A549 (cell line): ENCODE measurements at regions not wholly inside any gene's neighbourhood (a gene's known extent, or its start where the extent isn't known, plus 50 kb on each side); places are given as distances from the start of the nearest gene placed in this dataset.

Source experiments
- ATAC-seq, 2 experiments: fragments of 200-7000 bp in 1 of 2; fragments of >200 bp in 1 of 2; cut with Nextera tagmentation in 1 of 2; cut with Tn5 transposase in 1 of 2; 3 replicates each; pipeline versions ENCODE4 v1.8.0 to v1.9.1; 2018 to 2020; ENCODE audit warnings: mild to moderate bottlenecking in 1 of 2, moderate library complexity in 1 of 2
- CTCF ChIA-PET: fragments of 300-600 bp; sonication (Branson Sonifier 250); formaldehyde crosslinking; extraction: SDS; loops from one replicate; lab custom pipeline; 2021; ENCODE audit warnings: antibody characterized with exemption, inconsistent platforms; lab: Yijun Ruan, JAX
- POLR2A ChIA-PET: fragments of 350-600 bp; formaldehyde crosslinking; extraction: SDS; loops from one replicate; lab custom pipeline; 2021; ENCODE audit warnings: antibody characterized with exemption, inconsistent platforms; lab: Yijun Ruan, JAX
- DNase-seq, 2 experiments: peaks; one replicate each; pipeline versions ENCODE4 v3.0.0 to v3.0.0-alpha.2; 2011 to 2016; ENCODE audit warnings: low read depth in 1 of 2, low spot score in 1 of 2
- FAIRE-seq: peaks from 2 replicates; lab custom pipeline; 2011; peaks lifted over from hg19 to GRCh38; lab: Jason Lieb, UNC
- H3K27ac ChIP-seq, 2 experiments: fragments of >200 bp; sonication (Bioruptor Twin); formaldehyde crosslinking; 3 replicates each; pipeline ENCODE4 v1.5.1; 2016 to 2017
- H3K4me1 ChIP-seq: fragments of >200 bp; sonication (Bioruptor Twin); formaldehyde crosslinking; 3 replicates; pipeline ENCODE4 v1.6.1; 2016
- H3K4me2 ChIP-seq: fragments of >200 bp; sonication (Bioruptor Twin); formaldehyde crosslinking; 3 replicates; pipeline ENCODE4 v1.6.1; 2016
- H3K4me3 ChIP-seq: fragments of >200 bp; sonication (Bioruptor Twin); formaldehyde crosslinking; 3 replicates; pipeline ENCODE4 v1.5.1; 2016
- H3K9me3 ChIP-seq: fragments of >200 bp; sonication (Bioruptor Twin); formaldehyde crosslinking; 3 replicates; pipeline ENCODE4 v1.6.1; 2016
- E2F6 ChIP-seq: IDR thresholded peaks from 2 replicates; pipeline ENCODE4 v1.6.1; 2012; ENCODE audit warnings: low read depth, borderline replicate concordance
- EHF ChIP-seq: fragments of 250-450 bp; sonication (Bioruptor Pico); IDR thresholded peaks from 2 replicates; pipeline ENCODE4 v1.5.0; 2020; ENCODE audit warnings: mild to moderate bottlenecking
- EP300 ChIP-seq, 2 experiments: fragments of >200 bp; sonication (Bioruptor Twin); formaldehyde crosslinking; IDR thresholded peaks; 2 replicates in 1 of 2; 3 replicates in 1 of 2; pipeline ENCODE4 v1.6.1; 2016 to 2017
- GATA3 ChIP-seq: IDR thresholded peaks from 2 replicates; pipeline ENCODE4 v1.6.1; 2012; ENCODE audit warnings: borderline replicate concordance
- HMGXB4 ChIP-seq: fragments of 250-450 bp; sonication (Bioruptor Pico); IDR thresholded peaks from 2 replicates; pipeline ENCODE4 v1.5.0; 2021; ENCODE audit warnings: mild to moderate bottlenecking, moderate library complexity, borderline replicate concordance
- HOXA7 ChIP-seq: fragments of 250-450 bp; sonication (Bioruptor Pico); IDR thresholded peaks from 2 replicates; pipeline ENCODE4 v1.5.0; 2020; ENCODE audit warnings: mild to moderate bottlenecking, moderate library complexity
- HOXB5 ChIP-seq: fragments of 250-450 bp; sonication (Bioruptor Pico); IDR thresholded peaks from 2 replicates; pipeline ENCODE4 v1.5.0; 2020; ENCODE audit warnings: mild to moderate bottlenecking, moderate library complexity
- KDM5A ChIP-seq: fragments of 200-600 bp; sonication (generic); IDR thresholded peaks from 2 replicates; pipeline ENCODE4 v1.6.1; 2016; ENCODE audit warnings: antibody characterized with exemption, mild to moderate bottlenecking
- PHF8 ChIP-seq: fragments of 200-600 bp; sonication (generic); IDR thresholded peaks from 2 replicates; pipeline ENCODE4 v1.6.1; 2016; ENCODE audit warnings: low read depth, mild to moderate bottlenecking, antibody characterized with exemption, moderate library complexity, borderline replicate concordance
- RAD21 ChIP-seq, 2 experiments: fragments of >200 bp in 1 of 2; sonication (Bioruptor Twin) in 1 of 2; formaldehyde crosslinking in 1 of 2; IDR thresholded peaks in 1 of 2; conservative IDR thresholded peaks in 1 of 2; 2 replicates in 1 of 2; 3 replicates in 1 of 2; pipeline ENCODE4 v1.6.1; 2012 to 2018; ENCODE audit warnings: inconsistent platforms in 1 of 2
- RARB ChIP-seq: fragments of 250-450 bp; sonication (Bioruptor Pico); IDR thresholded peaks from 2 replicates; pipeline ENCODE4 v1.8.0; 2021; ENCODE audit warnings: mild to moderate bottlenecking, moderate library complexity
- REST ChIP-seq: fragments of 200-600 bp; sonication (generic); IDR thresholded peaks from 2 replicates; pipeline ENCODE4 v1.6.1; 2016; ENCODE audit warnings: antibody characterized with exemption, mild to moderate bottlenecking, moderate library complexity
- SMC3 ChIP-seq: fragments of >200 bp; sonication (Bioruptor Twin); formaldehyde crosslinking; IDR thresholded peaks from 3 replicates; pipeline ENCODE4 v1.6.1; 2018; ENCODE audit warnings: inconsistent platforms
- SREBF2 ChIP-seq: fragments of 450-650 bp; IDR thresholded peaks from 2 replicates; pipeline ENCODE4 v1.6.1; 2014; ENCODE audit warnings: mild to moderate bottlenecking, moderate library complexity
- TP53 ChIP-seq: fragments of 250-450 bp; sonication (Bioruptor Pico); IDR thresholded peaks from 2 replicates; pipeline ENCODE4 v1.5.0; 2021; ENCODE audit warnings: mild to moderate bottlenecking, moderate library complexity
- ZC3H11A ChIP-seq: fragments of 450-650 bp; IDR thresholded peaks from 2 replicates; pipeline ENCODE4 v1.6.1; 2014; ENCODE audit warnings: antibody characterized with exemption, mild to moderate bottlenecking
- ZNF302 ChIP-seq: fragments of 250-450 bp; sonication (Bioruptor Pico); IDR thresholded peaks from 2 replicates; pipeline ENCODE4 v1.9.0; 2021; ENCODE audit warnings: inconsistent platforms, mild to moderate bottlenecking, moderate library complexity
- WGBS: methylation state at CpG from one replicate; pipeline ENCODE4 v1.1.6; 2017; ENCODE audit errors: missing lambda C conversion rate; 5-methylcytosine and 5-hydroxymethylcytosine counted together
- TF ChIP-seq, protein P1 (sequence below): IDR thresholded peaks from 2 replicates; pipeline ENCODE4 v1.6.1; 2012
- TF ChIP-seq, protein P2 (sequence below): fragments of >200 bp; sonication (Bioruptor Twin); formaldehyde crosslinking; IDR thresholded peaks from 3 replicates; pipeline ENCODE4 v1.6.1; 2016
- TF ChIP-seq, protein P3 (sequence below): IDR thresholded peaks from 2 replicates; pipeline ENCODE4 v1.6.1; 2012

DNA sequence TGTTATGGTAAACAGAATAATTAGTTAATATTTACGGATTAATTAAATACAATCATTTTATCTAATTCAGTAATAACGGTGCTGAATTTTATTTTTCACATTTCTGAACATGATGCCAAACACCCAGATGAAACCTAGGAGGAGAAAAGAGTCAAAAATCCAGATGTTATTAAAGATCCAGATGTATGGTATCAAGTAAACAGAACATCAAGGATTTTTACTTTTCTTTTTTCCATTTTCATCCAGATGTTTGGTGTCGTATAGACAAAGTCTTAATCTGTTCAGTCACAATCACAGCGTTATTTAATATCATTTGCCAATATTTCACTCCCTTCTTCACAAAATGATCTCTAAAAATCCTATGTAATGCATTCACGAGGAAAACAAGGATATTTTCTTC is 64.0 kb upstream of the NR2F2 start:
- no peak overlapping the region for H3K27ac ChIP-seq
- no peak for DNase-seq
- no peaks in the 10 kb centered on the region for H3K9me3 ChIP-seq
- CTCF ChIA-PET: no interaction called here
- peaks cover 77% of the 10 kb centered on the region for H3K4me1 ChIP-seq
- 91% methylated on average over 5 of the region's 5 CpGs for WGBS
- no peak for TF ChIP-seq HOXB5 (CRISPR knock-in tag)
- no peak for TF ChIP-seq E2F6
- no peak for TF ChIP-seq RARB (CRISPR knock-in tag)
- TF ChIP-seq, protein P1, sequence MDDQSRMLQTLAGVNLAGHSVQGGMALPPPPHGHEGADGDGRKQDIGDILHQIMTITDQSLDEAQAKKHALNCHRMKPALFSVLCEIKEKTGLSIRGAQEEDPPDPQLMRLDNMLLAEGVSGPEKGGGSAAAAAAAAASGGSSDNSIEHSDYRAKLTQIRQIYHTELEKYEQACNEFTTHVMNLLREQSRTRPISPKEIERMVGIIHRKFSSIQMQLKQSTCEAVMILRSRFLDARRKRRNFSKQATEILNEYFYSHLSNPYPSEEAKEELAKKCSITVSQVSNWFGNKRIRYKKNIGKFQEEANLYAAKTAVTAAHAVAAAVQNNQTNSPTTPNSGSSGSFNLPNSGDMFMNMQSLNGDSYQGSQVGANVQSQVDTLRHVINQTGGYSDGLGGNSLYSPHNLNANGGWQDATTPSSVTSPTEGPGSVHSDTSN: no peak
- TF ChIP-seq REST: no peak
- no peak for TF ChIP-seq GATA3
- TF ChIP-seq, protein P2, sequence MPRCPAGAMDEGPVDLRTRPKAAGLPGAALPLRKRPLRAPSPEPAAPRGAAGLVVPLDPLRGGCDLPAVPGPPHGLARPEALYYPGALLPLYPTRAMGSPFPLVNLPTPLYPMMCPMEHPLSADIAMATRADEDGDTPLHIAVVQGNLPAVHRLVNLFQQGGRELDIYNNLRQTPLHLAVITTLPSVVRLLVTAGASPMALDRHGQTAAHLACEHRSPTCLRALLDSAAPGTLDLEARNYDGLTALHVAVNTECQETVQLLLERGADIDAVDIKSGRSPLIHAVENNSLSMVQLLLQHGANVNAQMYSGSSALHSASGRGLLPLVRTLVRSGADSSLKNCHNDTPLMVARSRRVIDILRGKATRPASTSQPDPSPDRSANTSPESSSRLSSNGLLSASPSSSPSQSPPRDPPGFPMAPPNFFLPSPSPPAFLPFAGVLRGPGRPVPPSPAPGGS: no peak
- no peak for TF ChIP-seq ZNF302
- TF ChIP-seq EHF (CRISPR knock-in tag): no peak
- TF ChIP-seq EP300 (IDR thresholded peaks at IDR 0.05): no peak
- TF ChIP-seq ZC3H11A: no peak
- TF ChIP-seq PHF8: no peak
- TF ChIP-seq TP53 (CRISPR knock-in tag): no peak
- TF ChIP-seq SREBF2: no peak
- no peak for TF ChIP-seq SMC3
- TF ChIP-seq, protein P3, sequence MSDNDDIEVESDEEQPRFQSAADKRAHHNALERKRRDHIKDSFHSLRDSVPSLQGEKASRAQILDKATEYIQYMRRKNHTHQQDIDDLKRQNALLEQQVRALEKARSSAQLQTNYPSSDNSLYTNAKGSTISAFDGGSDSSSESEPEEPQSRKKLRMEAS: no peak
- no peak for TF ChIP-seq HMGXB4 (CRISPR knock-in tag)
- no peak for FAIRE-seq
- no peak for ATAC-seq
- H3K4me3 ChIP-seq: no peak overlapping the region
- POLR2A ChIA-PET: no interaction called here
- no peak overlapping the region for H3K4me2 ChIP-seq

- H3K4me2 ChIP-seq: no peak overlapping the region
- WGBS: 92% methylated on average over 4 of the region's 4 CpGs
- ChIA-PET CTCF (interaction anchor here (0.8 kb wide), 1 partner anchor 59 kb away, joined by 3 read pairs; no protein-coding TSS in a partner anchor), POLR2A (interaction anchor here (0.5 kb wide), 1 partner anchor 59 kb away, joined by 3 read pairs; no protein-coding TSS in a partner anchor)
- no peak for DNase-seq
- FAIRE-seq: no peak
- H3K4me1 ChIP-seq: peaks cover 67% of the 10 kb centered on the region
- no peak for ATAC-seq
- TF ChIP-seq RAD21 (conservative IDR thresholded peaks at IDR 0.05 in 1 of 2, IDR thresholded peaks at IDR 0.05 in 1 of 2) (no peak), HOXA7 (CRISPR knock-in tag) (no peak), SMC3 (no peak), HMGXB4 (CRISPR knock-in tag) (no peak), KDM5A (no peak)
- TF ChIP-seq, all 56 proteins: peak for 0
- Histone ChIP-seq H3K9me3 (no peaks in the 10 kb centered on the region), H3K4me3 (no peak overlapping the region), H3K27ac (no peak overlapping the region)
These were observed 63.0 kb upstream of the NR2F2 start for GRCh38 chr15:96267463-96267862.
